C4-2B (cell line): ENCODE measurements at regions not wholly inside any gene's neighbourhood (a gene's known extent, or its start where the extent isn't known, plus 50 kb on each side); places are given as distances from the start of the nearest gene placed in this dataset.

Experiments used
- H3K27ac ChIP-seq: fragments of 450-650 bp; 2 replicates; pipeline ENCODE4 v1.5.1; 2017
- ZFX ChIP-seq: fragments of 450-650 bp; IDR thresholded peaks from 2 replicates; pipeline ENCODE4 v1.6.1; 2017
- TF ChIP-seq, protein P1 (sequence below): fragments of 450-650 bp; conservative IDR thresholded peaks from 2 replicates; pipeline ENCODE4 v1.5.1; 2017; ENCODE audit warnings: mild to moderate bottlenecking

DNA sequence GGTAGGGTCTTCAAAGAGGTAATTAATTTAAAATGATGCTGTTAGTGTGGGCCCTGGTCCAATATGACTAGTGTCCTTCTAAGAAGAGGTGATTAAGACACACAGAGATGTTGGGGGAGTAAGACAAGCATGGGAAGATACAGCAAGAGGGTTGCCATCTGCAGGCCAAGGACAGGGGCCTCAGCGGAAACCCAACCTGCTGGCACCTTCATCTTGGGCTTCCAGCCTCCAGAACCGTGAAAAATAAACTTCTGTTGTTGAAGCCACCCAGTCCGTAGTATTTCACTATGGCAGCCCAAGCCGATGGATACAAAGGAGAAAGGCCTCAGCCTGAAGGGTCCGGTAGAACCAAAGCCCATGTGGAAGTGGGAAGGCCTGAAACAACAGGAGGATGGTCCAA is 161.7 kb upstream of the UBE2E1 start:
- TF ChIP-seq ZFX, result no peak
- TF ChIP-seq, protein P1, sequence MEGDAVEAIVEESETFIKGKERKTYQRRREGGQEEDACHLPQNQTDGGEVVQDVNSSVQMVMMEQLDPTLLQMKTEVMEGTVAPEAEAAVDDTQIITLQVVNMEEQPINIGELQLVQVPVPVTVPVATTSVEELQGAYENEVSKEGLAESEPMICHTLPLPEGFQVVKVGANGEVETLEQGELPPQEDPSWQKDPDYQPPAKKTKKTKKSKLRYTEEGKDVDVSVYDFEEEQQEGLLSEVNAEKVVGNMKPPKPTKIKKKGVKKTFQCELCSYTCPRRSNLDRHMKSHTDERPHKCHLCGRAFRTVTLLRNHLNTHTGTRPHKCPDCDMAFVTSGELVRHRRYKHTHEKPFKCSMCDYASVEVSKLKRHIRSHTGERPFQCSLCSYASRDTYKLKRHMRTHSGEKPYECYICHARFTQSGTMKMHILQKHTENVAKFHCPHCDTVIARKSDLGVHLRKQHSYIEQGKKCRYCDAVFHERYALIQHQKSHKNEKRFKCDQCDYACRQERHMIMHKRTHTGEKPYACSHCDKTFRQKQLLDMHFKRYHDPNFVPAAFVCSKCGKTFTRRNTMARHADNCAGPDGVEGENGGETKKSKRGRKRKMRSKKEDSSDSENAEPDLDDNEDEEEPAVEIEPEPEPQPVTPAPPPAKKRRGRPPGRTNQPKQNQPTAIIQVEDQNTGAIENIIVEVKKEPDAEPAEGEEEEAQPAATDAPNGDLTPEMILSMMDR, result no peak
- no peak overlapping the region for H3K27ac ChIP-seq

DNA sequence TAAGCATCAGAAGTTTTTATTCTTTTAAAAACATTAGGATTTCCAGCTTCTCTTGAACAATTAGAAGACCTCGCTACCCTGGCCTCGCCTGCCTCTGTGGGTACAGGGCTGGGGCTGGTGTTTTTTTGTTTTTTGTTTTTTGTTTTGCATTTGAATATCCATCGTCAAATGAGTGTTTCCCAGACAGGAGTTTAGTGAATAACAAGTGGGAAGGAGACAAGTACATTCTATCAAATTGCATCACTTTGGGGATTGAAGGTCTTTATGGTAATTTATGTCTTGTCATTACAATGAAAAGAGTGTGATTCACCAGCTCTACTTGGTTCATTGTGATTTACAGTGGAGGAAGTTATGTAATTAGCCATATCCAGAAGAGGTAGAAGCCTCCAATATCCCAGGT is 161.1 kb upstream of the UBE2E1 start:
- TF ChIP-seq, protein P1, result no peak
- no peak for TF ChIP-seq ZFX
- no peak overlapping the region for H3K27ac ChIP-seq

DNA sequence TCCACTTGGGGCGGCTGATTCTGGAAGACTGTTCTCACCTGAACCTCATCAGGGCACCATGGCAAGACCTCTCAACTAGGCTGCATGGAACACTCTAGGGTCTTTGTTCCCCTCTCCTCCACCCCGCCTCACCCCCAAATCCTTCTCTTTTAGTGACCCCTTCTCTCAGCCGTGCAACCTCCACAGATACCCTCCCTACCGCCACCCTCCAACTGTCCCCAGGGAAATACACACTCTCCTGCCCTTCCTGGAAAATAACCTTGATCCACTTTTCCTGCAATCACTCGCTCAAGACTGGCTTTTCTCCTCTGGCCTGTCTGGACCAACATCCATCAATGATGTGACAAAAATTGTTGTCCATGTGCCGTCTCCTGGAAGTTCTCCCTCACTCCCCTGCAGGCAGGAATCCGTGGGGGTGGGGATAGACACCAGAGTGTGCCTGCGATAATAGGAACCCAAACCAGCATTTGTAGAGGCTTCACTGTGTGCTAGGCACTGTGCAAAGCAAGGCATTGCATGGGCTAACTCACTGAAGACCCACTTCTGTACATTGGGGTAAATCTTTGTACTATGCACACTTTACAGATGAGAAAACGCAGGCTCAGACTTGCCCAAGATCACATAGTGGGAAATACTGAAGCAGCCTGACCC is 160.1 kb upstream of the UBE2E1 start:
- peak overlapping the region; percentile 14; the same call in 1 of the 2 replicates for H3K27ac ChIP-seq
- TF ChIP-seq, protein P1, result no peak
- TF ChIP-seq ZFX, result no peak

DNA sequence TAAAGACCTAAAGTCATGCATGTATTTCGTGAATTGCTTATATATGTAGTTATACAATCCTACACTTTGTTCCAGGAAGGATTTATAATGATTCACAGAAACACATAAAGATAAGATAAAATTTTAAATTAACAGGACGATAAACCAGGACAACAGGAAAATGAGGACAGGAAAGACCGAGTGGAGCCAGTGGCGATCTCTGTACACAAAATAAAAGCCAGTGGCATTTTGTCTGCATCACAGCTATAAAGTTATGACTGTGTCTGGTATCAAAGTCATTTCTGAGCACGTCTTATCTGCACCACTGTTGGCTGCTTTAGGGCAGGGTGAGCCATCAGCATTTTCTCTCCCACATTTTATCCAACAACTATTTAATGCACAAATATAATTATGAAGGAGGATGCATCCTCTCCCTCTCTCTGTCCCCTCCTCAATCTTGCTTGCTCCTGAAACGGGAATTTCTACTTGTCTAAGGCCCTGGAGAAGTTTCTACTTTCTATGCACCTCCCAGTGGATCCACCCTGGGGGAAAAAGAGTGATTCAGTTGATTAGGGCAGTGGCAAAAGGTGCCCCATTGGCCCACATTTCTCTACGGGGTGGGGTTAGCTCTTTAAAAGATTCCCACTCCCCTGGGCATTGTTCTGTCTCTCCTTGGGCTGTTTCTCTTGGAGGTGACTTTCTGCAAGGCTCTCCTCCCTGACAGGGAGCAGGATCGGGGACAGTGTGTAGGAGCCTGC is 159.4 kb upstream of the UBE2E1 start:
- H3K27ac ChIP-seq, result peak overlapping the region; percentile 14; the same call in 1 of the 2 replicates
- TF ChIP-seq, protein P1, result no peak
- no peak for TF ChIP-seq ZFX

DNA sequence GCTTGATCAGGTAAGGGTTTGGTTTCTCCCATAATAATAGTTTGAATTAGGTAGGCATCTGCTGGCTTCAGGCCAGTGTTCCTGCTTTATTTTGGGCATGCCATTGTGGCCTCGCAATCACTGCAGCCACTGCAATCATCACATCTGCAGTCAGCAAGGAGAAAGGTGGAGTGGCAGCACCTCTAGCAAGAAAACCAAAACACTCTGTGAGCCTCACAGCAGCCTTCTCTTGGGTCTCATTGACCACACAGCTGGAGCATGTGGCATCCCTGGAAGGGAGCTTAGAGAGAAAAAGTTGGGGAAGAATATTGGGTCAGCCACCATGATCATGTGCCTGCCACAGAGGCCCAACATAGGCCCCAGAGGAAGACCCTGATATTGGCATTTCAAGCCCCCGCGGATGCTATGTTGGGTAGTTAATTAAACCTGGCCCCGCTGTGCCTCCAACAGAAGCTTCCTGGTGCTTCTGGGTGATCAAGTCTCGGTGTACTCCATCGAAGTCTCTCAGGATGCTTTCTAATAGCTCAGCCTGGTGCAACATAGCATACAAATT is 158.0 kb upstream of the UBE2E1 start:
- H3K27ac ChIP-seq, result no peak overlapping the region
- TF ChIP-seq, protein P1, result no peak
- no peak for TF ChIP-seq ZFX

DNA sequence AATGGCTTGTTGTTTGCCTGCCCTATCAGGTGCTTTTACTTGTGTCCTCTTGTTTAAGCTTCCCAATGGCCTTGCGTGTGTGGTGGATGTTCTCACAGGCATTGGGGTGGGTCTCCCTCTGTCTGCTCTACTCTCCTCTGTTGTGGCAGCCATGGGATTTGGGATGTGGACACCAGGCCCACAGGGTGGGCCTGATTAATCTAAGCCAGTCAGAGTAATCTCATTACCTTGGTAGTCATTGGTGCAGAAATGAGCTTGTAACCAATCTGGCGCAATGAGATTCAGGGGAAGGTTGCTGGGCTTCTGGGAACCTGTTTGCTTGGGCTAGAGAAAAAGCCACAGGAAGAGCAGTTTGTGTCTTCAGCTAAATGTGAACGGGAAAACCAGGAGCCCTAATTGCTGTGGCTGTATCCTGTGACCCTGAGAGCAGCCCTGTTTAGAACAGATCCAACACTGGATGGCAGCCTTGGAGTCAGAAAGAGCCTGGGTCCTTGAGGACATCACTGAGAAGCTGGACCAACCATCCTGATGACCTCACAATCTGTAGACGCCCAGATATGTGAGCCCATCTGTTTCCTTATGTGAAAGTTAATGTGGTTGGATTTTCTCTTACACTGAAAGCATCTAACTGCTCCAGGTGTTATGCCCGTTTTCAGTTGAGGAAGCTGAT is 157.3 kb upstream of the UBE2E1 start:
- TF ChIP-seq ZFX, result no peak
- TF ChIP-seq, protein P1, result no peak
- H3K27ac ChIP-seq, result no peak overlapping the region

DNA sequence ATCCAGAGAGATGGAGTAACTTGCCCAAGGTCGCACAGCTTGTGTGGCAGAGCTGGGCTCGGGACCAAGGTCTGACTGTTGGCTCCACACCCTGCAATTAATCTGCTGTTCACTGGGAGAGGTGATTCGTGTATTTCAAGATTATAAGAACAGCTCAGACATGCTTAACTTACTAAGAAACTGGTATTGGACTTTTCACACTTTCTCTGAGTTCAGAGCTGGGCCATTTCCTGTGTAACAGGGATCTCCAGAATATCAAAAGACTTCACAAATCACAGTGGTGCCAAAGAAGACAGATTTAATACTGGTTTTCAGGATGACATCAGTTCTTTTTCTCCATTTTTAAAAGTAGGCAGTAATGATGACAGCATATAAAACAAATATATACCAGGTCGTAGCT is 156.8 kb upstream of the UBE2E1 start:
- H3K27ac ChIP-seq, result no peak overlapping the region
- TF ChIP-seq, protein P1, result no peak
- TF ChIP-seq ZFX, result no peak
